Stimulated activated CD4-positive, alpha-beta T cell treated with anti-CD3 and anti-CD28 coated beads, Interleukin-2, amount 100 ng/mL, for 48 hours (primary cell): ENCODE measurements at regions not wholly inside any gene's neighbourhood (a gene's known extent, or its start where the extent isn't known, plus 50 kb on each side); places are given as distances from the start of the nearest gene placed in this dataset.

Experiments used
- DNase-seq, 2 donors: peaks; one replicate each; pipeline ENCODE4 v3.0.0-alpha.2; 2020

DNA sequence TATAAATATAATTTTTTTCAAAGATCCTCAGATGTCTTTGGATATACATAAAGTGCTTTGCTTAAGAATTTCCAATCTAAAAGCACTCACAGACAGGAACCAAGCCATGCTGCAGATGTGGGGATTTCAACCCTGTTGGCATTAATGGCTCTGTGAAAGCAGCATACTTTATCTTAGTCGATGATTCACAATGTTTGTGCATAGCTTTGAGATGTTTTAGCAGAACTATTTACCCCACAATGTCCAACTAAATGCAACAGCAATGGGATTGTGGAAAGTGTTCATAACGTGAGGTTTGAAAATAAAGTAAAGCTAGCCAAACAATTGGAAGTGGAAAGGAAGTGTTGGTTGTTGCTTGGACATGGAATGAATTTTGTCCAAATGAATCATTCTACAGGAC lies 371.4 kb downstream of the SOX2 start:
- no peak for DNase-seq

DNA sequence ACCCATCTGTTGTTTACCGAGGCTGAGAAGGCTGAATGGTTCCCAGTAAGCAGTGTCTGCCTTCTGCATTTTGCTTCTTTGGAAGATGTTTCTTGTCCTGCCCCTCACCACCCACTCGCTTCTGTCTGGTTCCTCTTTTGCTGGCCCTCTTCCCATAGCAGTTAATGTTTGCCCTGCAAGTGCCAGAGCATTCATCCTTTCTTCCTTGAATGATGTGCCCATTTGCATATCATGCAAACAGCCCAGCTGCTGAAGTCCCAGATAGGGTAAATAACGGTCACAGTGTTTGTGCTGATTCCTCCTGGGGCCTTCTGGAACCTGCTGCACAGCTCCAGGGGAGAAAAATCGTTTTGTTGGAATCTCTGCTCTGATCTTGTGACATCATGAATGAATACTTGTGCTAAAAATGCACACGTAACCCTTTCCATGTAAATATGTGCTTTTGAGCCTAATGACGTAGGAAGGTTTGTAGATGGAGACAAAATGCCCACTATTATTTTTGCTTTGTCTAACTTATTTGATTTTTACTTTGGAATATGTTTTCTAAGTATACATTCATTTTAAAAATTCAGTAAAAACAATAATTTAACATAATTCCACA lies 381.0 kb downstream of the SOX2 start:
- no peak for DNase-seq

DNA sequence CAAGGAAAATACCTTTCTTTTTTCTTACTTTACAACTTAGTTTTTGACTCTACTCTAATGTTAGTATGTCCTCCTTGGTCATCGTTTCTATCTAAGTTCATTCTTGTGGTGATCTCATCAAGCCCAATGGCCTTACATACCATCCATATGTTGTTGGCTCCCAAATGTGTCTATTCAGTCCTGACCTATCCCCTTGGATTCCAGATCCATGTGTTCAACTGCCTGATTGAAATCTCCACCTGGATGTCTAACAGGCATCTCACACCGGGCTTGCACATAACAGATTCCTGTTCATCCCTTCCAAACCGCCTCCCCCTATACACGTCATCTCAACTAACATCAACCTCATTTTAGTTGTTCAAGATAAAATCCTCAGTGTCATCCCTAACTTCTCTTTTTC lies 382.6 kb downstream of the SOX2 start:
- no peak for DNase-seq

DNA sequence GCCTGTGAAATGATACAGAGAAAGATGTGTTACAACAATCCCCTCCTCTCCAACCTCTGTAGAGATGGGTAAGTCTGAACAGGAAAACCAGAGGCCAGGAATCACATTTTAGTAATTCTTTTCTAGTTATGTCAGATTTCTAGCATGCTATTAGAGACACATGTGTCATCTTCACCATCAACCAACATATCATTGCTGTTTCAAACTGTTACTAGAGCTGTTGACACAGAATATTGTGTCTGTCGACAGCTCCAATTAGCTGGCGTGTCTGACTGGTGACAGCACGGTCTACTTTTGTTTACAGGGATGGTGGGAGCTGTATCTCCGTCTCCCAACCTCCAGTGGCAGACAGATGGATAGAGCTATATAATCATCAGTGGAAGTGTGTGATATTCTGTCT lies 393.2 kb downstream of the SOX2 start:
- no peak for DNase-seq

DNA sequence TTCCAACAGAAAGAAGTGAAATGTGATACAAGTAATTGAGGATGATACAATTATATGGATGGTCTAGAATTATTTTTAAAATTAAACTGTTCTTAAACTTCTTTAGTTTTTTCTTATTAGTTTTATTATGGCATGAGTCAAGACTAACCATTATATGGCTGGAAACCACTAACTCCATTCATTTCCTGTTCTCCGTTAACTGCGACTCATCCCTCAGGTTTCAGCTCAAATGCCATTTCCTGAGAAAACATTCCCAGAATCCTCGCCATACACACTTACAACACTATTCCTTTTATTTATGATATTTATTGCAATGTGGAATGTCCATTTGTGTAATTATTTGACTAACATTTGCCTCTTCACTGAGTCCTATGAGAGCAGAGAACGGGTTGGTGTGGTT lies 394.1 kb downstream of the SOX2 start:
- no peak for DNase-seq

DNA sequence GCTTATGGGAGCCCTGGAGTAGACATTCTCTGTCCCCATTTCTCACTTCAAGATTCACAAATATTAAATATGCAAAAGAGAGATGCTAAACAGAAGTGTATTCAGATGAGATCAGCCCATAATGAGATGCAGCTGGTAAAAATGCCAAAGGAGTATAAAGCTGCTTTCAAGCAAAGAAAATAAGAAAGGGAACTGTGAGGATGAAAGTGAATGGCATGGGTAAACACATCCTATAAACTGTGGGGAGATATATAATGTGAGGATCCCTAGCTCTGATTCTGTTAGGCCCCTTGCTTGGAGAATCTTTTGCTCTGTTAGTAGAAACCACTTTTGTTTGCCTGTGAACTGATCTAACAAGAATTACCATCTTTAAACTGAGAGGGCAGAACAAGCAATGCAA lies 396.6 kb downstream of the SOX2 start:
- no peak for DNase-seq

DNA sequence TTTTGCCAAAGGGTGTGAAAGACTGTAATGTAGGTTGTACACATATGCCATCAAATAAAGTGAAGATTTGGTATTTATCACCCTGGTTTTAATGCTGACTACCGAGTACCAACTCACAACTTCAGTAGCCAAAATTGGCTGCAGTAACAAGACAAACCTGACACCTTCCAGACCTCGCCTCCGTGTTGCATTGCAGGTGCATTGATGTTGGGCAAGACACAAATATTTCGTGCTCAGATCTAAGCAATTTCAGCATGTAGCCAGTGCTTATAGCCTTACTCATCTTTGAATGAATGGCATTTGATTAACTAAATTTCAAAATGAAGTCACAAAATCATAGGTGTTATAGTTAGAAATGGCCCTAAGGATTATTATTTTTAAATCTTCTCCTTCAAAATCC lies 400.2 kb downstream of the SOX2 start:
- DNase-seq: no peak

DNA sequence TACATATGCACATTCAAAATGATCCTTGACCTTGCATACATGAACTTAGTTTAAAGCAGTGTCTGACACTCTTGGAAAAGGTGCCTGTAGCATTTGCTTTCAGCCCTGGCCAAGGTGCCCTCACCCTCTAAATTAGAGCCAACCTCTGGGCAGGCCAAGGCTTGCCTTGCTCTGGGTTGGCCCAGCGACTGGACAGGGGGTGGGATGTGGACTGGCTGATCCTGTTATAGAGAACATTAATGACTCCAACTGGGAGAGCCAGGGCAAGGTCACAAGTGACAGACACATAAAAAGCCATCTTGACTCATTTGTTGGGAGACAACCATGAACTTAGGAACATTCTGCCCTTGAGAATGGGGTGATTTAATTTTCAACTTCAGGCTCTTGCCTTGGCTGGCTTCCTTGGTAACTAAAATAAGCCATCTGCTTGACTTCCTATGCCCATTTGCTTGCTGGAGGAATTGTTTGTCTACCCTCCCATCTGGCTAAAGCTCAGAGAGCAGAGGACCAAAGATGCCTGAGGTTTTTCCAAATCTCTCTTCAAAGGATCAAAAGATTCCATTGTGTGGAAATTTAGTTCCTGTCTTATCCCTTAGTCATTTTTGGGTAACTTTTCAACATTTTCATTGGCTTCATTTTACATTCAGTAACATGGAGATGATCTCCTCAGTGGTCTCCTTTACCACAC lies 403.7 kb downstream of the SOX2 start:
- DNase-seq: no peak

DNA sequence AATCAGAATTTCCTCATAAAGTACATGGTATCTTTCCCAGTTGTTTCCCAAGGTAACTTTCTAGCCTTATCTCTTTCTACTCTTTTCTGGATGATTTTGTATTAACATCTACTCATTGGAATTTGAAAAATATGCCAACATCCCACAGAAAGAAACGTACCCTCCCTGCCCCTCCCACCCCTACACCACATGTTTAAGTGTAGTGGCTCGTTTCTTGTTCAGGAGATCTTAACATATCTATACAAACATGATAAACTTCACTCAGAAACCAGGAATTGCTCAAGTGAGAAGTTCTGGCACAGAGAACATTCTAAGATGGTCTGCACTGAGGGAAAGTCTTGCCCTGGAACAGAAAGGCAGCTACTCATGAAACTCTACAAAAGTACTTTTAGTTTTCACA lies 404.7 kb downstream of the SOX2 start:
- no peak for DNase-seq

DNA sequence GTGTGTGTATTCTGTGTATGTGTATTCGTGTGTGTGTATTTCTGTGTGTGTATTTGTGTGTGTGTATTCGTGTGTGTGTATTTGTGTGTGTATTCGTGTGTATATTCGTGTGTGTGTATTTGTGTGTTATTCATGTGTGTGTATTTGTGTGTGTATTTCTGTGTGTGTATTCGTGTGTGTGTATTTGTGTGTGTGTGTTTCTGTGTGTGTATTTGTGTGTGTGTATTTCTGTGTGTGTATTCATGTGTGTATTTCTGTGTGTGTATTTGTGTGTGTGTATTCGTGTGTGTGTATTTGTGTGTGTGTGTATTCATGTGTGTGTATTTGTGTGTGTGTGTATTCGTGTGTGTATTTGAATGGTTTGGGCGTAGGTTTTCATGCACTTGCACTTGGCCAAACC lies 405.4 kb downstream of the SOX2 start:
- DNase-seq: no peak

DNA sequence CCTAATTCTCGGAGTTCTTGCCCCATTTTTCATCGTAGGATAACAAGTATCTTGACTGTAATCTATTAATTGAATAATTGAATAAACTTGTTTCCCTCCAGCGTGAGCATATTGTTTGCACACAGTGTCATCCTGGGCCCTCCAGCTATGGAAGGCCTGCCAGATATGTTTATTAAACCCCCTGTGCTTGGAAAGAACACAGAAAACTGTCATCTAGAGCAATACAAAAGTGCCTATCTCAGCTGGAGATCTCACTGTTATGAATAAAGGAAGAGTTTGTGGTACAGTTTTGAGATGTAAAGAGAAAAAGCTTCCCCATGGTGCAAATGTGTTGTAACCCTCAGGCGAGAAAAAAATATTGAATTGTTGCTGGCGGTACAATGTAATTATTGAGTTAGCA lies 405.9 kb downstream of the SOX2 start:
- no peak for DNase-seq

DNA sequence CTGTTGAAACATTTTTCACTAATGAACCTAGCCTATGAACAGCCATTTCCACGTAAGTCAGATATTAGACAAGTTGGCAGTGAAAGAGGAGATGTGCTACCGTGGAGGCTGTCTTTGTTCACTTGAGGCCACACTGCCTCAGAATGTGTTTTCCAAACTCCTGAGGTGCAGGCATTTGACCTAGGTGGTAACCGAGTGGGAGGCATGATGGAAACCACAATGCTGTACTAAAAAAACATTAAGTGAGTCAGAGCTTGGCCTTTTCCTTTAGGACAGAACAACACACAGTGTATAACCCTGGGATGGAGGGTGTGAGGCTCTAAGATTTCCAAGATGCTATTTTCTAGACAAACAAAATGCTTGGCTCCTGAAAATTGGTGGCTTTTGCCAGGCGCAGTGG lies 406.3 kb downstream of the SOX2 start:
- no peak for DNase-seq

DNA sequence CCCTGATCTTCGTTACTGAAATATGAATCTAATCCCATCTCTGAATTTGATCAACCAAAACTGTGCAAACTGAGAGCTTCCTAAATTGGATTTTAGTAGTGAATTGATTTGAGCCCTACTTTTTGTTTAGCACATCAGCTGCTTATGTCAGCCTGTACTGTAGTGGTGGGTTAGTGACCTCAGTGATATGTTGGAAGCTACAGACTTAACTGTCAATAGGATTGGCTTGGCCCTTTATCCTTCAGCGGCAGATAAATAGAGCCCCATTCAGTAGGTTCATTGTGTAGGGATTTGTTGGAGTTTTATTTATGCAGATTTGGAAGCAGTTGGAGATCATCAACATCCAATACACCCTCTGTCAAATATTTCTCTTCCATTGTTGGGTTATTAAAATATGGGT lies 409.7 kb downstream of the SOX2 start:
- no peak for DNase-seq

DNA sequence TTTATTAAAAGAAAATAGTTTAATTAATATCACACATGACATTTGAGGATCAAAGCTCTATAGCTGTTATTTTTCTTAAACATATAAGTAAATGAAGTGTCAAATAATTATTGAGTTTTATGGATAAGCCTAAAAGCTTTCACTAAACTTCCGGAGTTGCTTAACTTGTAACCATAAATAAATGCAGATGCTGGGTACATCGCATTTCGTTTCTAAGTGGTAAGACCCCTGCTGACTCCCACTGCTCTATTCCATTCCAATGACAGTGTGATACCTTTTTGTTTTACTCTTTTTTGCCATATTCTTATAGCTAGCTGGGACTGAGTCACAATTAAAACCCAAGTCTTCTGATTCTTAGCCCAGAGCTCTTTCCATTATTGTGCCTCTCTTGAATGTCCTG lies 411.1 kb downstream of the SOX2 start:
- no peak for DNase-seq

DNA sequence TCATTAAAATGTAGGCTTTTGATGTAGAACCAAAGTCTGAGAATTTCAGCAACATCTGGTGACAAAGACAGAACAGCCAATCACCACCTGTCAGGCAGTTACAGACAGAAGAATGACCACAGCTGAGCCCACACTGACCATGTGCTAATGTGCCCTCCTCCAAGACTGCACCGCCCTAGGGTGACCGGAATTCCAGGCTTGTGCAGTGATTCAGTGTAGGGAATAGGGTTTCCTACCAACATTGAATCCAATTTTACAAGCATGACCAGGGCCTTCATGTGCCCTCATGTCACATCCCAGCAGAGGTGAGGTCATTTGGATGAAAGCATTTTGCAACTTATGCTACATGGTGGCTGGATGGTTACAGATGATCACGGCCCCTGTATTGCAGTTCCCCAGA lies 412.5 kb downstream of the SOX2 start:
- no peak for DNase-seq

DNA sequence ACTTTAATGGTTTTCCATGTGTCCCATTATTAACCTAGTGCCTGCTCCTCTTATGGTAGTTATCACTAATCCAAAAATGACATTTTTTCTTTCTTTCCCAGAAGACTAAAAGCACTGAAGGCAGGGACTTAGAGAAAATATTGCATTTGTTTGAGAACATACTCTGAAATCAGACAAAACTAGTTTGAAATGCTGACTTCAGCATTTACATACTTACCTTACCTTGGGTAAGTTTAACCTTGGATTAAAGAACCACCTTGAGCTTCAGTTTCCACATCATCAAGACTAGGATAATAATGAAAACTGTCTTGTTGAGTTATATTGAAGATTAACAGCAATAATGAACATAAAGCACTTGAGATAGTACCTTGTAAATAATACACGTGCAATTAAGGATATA lies 413.0 kb downstream of the SOX2 start:
- DNase-seq: no peak

DNA sequence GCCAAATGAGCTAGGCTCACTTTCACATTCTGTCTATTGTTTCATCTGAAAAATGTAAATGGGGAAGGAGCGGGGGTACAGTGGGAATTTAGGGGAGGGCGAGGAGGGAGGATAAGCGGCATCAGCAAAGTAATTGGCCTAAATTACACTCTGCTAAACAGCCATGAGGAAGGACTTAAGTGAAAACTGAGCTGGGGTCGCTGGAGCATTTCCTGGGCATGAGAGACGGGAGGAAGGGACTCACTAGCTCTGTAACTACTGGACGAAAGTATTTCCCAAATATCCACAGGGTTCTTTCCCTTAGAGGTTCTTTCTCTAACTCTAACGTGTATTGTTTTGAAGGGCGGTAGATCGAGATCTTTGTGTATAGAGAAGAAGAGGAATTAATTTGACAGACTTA lies 418.0 kb downstream of the SOX2 start:
- no peak for DNase-seq

DNA sequence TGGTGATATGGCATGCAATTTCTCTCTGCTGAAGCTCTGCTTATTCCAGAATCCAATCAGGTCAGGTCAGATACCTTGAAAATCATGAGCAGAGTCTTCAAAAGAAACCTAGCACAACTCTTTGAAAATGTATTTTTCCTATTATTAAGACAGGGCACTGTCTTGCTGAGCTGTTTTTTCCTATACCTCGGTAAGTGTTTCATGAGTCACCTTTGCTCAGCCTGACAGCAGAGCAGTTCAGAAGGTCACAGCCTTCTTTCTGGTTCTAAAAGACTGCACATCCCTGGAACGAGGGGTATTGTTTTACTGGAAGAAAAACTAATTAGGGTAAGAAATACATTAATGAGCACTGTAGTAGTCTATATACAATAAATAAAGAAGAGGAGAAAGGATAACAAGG lies 422.0 kb downstream of the SOX2 start:
- DNase-seq: no peak

DNA sequence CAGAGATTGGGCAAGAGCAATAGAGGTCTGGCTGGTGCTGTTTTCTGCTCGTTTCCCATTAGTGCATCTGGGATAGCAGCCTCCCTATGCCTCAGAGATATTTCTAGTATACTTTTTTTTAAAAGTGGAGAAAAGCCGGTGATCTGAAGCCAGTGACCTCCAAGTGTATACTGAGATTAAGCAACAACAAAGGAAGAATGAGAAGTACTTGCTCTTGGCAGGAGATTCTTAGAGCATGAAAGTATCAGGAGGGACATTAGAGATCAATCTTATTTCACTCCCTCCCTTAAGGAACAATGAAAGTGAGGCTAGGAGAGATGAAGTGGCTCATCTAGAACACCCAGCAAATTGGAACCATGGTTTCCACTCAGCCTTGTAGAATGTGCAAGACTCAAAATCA lies 423.3 kb downstream of the SOX2 start:
- no peak for DNase-seq

DNA sequence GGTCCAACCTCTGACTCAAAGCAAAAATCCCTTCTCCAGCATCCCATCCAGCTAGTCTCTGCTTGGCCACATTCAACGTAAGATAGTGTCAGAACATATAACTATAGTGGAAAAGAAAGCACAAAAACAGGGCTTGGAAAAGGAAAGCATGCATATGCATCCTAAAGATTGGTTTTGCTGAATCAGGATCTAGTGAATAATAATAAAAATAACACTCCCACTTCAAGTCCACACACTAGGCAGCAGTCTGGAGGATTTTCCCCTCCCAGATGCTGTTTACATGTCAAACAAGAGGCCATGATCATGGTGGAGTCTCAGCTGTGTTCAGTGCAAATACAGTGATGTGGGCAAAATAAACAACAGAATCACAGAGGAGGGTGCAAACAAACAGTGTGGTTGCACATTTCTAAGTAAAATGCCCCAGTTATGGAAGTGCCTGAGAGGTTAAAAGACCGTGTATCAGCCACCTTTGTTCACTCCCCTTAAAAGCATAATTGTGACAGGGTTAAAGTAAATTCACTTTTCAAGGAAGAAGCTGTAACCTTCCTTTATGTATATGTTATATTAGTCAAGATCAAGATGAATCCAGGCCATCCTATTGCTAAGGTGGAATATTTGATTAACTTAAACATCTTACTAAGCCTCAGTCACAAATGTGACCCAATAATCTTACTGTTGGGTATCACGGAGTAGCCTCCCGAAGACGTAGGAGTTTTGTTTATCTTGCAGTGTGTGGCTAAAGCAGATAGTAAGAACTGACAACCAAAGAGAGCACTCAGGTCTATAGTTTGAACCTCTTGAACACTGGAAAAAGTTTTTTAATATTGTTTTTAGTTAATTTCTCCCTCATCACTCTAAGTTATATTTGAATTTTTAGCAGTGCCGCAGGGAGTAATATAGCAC lies 424.5 kb downstream of the SOX2 start:
- DNase-seq: no peak

DNA sequence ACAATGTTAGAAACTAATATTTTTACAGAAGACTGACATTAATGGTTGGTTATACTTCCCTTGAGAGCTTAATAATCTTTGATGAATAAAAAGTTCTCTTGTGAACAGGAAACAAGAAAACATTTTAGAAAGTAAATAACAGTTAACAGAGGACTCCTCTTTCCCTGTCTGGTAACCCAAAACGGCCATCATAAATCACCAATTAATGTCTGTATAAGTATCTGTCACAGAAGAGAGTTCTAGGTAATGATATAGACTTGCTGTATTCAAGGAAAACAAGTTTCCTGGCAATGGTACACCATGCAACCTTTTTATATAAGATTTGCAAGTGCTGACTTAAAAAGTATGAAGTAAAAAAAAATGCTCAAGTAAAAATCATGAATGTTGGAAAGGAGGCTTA lies 426.7 kb downstream of the SOX2 start:
- no peak for DNase-seq

DNA sequence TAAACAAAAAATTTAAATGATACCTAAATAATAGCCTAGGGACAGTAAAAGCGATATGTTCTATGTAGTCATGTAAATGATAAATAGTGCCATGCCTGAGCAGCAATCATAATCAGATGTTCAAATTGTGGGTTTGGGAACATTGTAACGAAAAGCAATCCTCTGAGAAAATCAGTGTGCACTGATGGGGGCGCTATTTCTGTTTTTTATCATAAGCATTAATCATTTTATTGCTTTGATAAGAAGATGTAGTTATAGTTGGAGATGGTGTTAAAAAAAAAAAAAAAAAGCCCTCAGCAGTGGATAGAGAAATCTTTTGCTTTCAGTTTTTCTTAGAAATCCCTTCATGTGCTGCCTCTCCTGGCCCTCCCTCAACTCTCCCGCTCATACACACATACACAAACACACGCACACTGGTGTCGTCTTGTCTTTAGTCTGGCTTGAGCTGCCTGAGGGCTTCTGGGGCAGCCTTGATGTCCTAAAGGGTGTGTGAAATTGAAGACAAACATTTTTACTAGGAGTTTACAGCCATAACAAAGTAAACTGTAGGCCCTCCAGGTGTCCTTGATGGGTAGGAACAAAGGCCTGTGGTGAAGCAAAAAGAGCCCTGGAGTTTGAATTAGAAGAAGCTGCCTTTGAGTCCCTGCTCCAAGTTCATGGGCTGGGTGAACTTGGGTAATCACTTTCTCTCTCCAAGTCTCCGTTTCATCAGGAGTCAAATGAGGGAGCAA lies 428.1 kb downstream of the SOX2 start:
- no peak for DNase-seq

DNA sequence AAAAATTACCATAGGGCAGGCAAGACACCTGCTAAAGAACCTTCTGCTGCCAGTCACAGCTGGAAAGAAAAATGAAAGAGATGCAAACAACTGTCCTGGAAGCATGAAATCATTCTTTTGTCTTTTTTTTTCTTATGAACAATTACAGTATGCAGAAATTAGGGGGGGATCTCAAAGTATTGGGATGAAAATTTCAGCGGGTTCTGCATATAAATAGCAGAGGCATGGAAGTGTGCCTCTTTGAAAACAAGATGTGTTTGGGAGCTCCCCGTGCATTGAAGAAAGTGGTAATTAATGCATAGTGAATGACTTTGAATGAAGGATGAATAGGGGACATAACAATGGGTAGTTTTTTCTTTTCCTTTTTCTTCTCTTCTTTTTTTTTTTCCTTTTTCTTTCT lies 431.2 kb downstream of the SOX2 start:
- DNase-seq: no peak

DNA sequence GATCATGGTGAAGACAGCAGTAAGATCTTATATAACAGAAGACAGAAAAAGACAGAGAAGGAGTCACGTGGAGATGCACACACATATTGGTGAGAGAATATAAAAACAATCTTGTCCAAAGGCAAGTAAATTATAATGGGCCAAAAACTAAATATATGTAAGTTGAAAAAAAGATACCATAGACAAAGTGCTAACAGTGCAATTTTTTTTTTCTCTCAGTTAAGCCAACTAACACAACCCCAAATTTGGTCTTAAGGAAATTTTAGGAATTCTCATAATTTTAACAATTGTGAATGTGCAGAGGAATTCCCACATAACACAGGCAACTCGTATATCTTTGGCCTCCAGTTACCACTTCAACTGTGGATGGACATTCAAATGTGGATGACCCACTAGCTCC lies 432.2 kb downstream of the SOX2 start:
- DNase-seq: no peak
